T-helper 9 cell (primary cell): ENCODE measurements at regions not wholly inside any gene's neighbourhood (a gene's known extent, or its start where the extent isn't known, plus 50 kb on each side); places are given as distances from the start of the nearest gene placed in this dataset.
"Not testable (repeated sequence)": the region's sequence is repeated elsewhere in the genome, so short reads cannot be mapped to it uniquely, and the experiment has no call there.

Experiments used
- DNase-seq: peaks from one replicate; pipeline ENCODE4 v3.0.0-alpha.2; 2020

DNA sequence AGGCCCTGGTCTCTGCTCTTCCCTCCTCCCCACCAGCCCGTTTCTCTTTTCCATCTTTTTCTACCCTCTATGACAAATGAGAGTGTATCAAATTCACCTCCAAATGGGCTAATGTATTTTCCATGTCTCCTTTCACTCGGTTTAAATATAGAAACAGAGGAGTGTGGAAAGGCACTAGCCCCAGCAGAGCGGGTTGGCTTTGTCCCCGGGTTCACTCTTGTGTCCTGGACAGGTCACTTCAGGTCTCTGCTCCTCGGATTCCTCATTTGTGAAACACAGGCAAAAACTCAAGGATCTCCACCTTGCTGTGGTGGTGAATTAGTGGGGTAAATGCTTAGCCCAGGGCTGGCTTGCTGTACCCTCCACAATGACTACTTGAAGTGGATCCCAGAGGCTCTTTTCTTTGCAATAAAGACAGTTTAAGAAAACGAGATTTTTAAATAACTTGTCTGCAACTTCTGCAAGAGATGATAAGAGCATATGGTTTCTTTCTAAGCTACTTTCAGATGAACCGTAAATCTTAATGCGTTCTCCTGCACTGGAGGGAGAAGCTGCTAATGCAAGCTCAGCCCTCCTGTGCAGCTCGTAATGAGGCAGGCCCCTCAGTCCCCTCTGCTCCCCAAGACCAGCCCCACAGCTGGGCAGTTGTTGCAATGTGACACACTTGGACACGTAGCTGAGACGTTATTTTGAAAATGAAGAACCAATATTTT is 292.9 kb downstream of the THBS2 start:
- DNase-seq: no peak

DNA sequence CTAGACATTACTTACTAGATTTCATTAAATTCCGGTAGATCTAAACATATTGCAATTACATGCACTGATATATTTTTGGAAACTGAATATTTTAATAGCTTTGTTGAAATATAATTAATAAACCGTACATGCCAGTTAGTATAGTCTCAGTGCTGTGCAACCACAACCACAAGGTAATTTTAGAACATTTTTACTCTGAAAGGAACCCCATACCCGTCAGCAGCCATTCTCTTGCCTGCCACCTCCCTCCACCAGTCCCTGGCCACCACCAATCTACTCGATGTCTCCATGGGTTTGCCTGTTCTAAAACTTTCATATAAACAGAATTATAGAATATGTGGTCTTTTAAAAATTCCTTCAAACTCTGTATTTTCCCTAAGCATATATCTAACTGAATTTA is 293.9 kb downstream of the THBS2 start:
- no peak for DNase-seq

DNA sequence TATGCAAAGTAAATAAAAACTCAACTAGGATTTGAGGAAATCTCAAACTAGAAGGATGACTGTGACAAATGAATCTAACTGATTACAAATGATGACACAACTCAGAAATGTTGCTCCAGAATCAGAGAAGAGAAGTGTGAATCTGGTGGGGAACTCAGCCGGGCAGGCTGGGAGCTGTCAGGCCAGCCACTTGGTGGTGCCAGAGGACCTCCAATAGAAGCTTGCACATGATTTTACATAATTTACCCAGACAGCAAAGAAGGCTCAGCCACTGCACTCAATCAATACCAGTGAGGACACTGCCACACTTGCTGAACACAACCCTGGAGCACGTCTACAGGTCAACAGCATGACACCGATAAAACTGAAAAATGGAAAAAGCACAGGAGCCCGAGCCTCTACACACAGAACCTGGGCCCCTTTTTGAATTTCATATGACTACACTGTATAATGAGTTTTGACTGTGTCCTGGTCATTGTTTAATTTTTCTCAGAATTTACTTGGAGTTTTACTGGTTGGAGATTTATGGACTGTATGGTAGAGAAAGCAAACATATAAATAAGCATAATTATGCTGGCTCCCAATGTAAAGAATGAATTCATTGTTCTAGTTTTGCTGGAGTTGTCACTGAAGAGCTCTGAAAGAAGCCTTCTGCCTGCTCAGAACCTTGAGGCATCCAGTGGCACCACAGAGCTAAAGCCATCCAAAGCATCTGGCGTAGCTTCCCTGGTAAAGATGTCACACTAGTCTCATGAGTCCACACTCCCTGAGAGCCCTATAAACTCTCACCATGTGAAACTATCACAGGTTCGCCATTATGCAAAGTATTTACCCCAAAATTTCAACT is 296.5 kb downstream of the THBS2 start:
- DNase-seq: peak; percentile 33

GRCh38 chr6:168956141-168956838 is 297.4 kb downstream of the THBS2 start:
- no peak for DNase-seq

DNA sequence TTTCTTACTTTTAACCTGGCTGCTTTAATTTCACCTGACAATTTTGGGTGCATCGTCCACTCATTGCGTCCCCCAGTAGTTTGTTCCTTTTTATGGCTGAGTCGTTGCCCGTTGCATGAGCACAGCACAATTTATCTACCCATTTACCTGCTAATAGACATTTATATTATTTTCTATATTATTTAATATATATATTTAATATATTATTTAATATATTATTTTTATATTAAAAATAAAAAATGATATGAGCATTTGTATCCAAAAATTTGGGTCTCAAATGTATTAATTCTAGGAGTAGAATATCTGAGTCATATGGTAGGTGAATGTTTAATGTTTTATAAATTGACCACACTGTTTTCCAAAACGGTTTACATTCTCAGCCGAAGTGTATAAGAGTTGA is 300.2 kb downstream of the THBS2 start:
- no peak for DNase-seq

- DNase-seq: no peak
These were observed 302.4 kb downstream of the THBS2 start for GRCh38 chr6:168951217-168951616.

GRCh38 chr6:168950858-168951214 is 302.8 kb downstream of the THBS2 start:
- DNase-seq: no peak

- no peak for DNase-seq
These were observed 303.4 kb downstream of the THBS2 start for GRCh38 chr6:168949981-168950857.

DNA sequence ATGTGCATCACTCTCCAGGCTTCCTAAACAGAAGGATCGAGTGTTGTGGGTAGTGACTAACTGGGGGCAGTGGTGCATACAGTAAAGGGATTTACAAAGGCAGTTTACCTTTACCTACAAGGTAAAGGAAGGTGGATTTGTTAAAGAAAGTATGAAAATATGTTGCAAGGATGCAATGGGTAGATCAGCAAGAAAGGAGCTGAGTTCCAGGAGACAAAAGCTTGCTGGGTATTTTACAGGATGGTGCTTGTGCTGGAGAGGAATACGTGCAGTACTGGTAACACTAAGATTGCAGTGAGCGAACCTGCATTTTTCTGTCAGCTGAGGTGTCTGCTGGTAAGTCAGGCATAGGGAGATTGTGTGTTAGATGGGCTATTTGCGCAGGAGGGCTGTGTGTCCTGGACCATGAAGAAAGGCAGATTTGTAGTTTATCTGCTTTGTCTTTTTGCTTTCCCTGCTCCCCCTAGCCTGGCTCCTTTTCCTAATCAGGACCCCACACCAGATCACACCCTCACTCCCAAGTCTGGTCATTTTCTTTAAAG is 304.6 kb downstream of the THBS2 start:
- DNase-seq: no peak

GRCh38 chr6:168948002-168948401 is 305.6 kb downstream of the THBS2 start:
- DNase-seq: no peak

- no peak for DNase-seq
These were observed 310.3 kb downstream of the THBS2 start for GRCh38 chr6:168943231-168943905.

- DNase-seq: no peak
These were observed 311.0 kb downstream of the THBS2 start for GRCh38 chr6:168942646-168943045.

DNA sequence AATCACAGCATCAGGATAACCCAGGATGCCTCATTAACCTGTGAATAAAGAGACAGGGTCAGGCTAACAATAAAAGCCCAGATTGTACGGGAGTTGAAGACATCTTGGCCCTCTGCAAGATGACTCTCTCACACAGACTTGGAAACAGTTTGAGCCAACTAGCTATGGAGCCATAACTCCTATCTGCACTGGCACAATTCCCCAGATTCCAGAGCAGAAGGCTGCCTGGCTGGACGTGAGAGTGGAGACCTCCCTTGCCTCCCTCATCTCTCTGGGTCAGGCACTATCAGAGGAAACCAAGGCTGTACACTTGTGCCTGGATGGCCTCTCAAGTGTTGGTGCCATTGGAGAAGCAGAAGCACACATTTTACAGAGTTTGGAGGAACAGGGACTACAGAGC is 312.6 kb downstream of the THBS2 start:
- DNase-seq: no peak

DNA sequence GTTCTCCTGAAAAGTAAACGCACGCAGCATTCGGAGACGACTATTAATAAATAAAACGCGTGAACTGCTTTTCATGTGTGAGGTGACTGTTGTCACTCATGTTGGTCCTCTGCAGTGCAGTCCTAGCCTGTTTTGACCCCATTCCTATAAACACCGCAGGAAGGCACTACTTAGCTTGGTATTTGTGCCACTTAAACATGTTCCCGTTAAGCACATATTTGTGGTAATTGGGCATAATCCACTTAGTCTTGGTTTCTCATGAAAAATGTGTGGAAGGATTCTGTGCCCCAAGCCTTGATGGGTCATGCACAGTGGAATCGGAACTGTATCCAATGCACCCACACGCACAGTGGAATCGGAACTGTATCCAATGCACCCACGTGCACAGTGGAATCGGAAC is 313.9 kb downstream of the THBS2 start:
- DNase-seq: no peak

DNA sequence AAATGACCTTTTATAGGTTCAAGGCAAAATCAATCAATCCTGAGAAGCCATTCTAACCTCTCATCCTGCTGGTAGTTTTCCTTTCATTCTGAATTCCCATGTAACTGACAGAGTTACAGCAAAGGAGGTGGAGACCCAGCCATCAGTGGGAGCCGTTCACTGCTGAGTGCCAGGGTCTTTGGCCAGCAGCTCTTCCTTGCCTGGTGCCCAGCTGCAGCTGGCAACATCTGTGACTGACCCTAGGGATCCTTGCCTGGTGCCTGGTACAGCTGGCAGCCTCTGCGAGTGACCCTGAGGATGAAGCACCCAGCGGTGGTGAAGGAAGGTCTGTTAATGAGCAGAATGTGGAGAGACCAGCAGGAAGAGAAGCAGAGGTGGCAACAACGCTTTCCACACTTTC is 314.6 kb downstream of the THBS2 start:
- DNase-seq: no peak

DNA sequence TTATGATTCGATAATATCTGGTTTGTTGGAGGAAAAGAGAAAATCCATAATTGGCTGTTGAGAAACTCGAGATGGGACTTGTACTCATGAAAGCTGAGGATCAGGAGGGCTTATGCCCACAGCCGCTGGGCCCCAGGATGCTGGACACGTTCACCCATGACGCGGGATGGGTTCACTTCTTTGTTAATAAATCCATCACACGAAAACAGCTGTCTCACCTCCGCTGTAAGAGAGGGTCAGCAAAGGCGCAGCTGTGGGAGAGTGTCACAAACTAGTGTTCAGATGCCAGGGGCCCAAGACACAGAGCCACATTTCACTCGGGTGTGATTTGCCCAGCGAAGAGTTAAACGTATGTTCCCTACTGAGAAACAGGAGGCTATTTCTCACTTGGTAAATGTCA is 315.1 kb downstream of the THBS2 start:
- no peak for DNase-seq

GRCh38 chr6:168937054-168937453 is 316.6 kb downstream of the THBS2 start:
- DNase-seq: no peak

DNA sequence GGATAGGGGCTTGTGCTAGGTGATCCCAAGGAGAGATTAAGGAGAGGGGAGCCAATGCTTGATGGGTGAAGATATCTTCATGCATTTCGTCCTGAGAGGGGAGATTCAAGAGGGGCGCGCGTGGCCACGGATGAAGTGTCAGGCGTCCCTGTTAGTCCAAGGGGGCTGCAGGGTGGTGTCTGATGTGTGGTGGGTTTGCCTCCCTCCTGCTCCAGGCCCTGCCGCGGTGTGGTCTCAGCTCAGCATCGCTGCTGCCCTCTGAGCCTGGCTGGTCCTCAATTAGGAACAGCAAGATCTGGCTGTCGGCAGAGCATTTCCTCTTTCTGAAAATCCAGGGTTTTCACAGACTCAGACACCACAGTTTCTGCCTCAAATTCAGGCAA is 318.0 kb downstream of the THBS2 start:
- no peak for DNase-seq

GRCh38 chr6:168934660-168935627 is 318.7 kb downstream of the THBS2 start:
- no peak for DNase-seq

- DNase-seq: not testable (repeated sequence)
These were observed 321.5 kb downstream of the THBS2 start for GRCh38 chr6:168932171-168932570.

- not testable (repeated sequence) for DNase-seq
These were observed 322.6 kb downstream of the THBS2 start for GRCh38 chr6:168931072-168931471.
